ENCODE measurements at regions not wholly inside any gene's neighbourhood (a gene's known extent, or its start where the extent isn't known, plus 50 kb on each side); places are given as distances from the start of the nearest gene placed in this dataset.

GRCh38 chr15:89406940-89407607, 72.5 kb upstream of the POLG start:
- Mint-ChIP-seq H3K36me3 (no peaks in the 10 kb centered on the region), H3K4me1 (ENCODE audit: low read depth) (peaks cover 41% of the 10 kb centered on the region), H3K27me3 (peaks cover 87% of the 10 kb centered on the region), H3K9me3 (no peaks in the 10 kb centered on the region), H3K27ac (no peak overlapping the region), H3K4me3 (peak overlapping the region; percentile 8)
- ChIA-PET CTCF (interaction anchor here (0.9 to 1.4 kb wide), 4 partner anchors 8 to 32 kb away, joined by 4 to 8 read pairs (median 6); no protein-coding TSS in a partner anchor), POLR2A (interaction anchor here (0.7 kb wide), 1 partner anchor 37 kb away, joined by 3 read pairs; no protein-coding TSS in a partner anchor)
- intact Hi-C loops (cut with micrococcal nuclease): loop anchor here (2.0 kb wide), 1 partner anchor 30 kb away; no protein-coding TSS in a partner anchor
- no peak for DNase-seq

- Mint-ChIP-seq H3K27me3 (peaks cover 86% of the 10 kb centered on the region), H3K4me3 (peak overlapping the region; percentile 8), H3K27ac (no peak overlapping the region), H3K36me3 (no peaks in the 10 kb centered on the region), H3K4me1 (ENCODE audit: low read depth) (peaks cover 42% of the 10 kb centered on the region), H3K9me3 (no peaks in the 10 kb centered on the region)
- no peak for DNase-seq
- CTCF ChIA-PET: interaction anchor here (1.4 kb wide), 2 partner anchors 8 to 9 kb away, joined by 8 read pairs; no protein-coding TSS in a partner anchor
- POLR2A ChIA-PET: no interaction called here
- intact Hi-C loops (cut with micrococcal nuclease): loop anchor here (2.0 kb wide), 1 partner anchor 30 kb away; no protein-coding TSS in a partner anchor
Measured at GRCh38 chr15:89406218-89406939, 71.8 kb upstream of the POLG start.

GRCh38 chr15:89405494-89405893, 70.9 kb upstream of the POLG start:
- peaks cover 88% of the 10 kb centered on the region for H3K27me3 Mint-ChIP-seq
- H3K9me3 Mint-ChIP-seq: no peaks in the 10 kb centered on the region
- H3K36me3 Mint-ChIP-seq: no peaks in the 10 kb centered on the region
- H3K4me1 Mint-ChIP-seq (ENCODE audit: low read depth): peaks cover 37% of the 10 kb centered on the region
- H3K27ac Mint-ChIP-seq: no peak overlapping the region
- DNase-seq: no peak
- ChIA-PET CTCF (interaction anchor here (2.5 to 2.6 kb wide), 2 partner anchors 11 to 46 kb away, joined by 13 to 26 read pairs; no protein-coding TSS in a partner anchor), POLR2A (no interaction called here)
- intact Hi-C loops (cut with micrococcal nuclease): no loop called here
- H3K4me3 Mint-ChIP-seq: no peak overlapping the region

GRCh38 chr15:89404023-89404422, 69.4 kb upstream of the POLG start:
- Mint-ChIP-seq H3K4me3 (no peak overlapping the region), H3K27me3 (peaks cover 79% of the 10 kb centered on the region), H3K27ac (no peak overlapping the region), H3K4me1 (ENCODE audit: low read depth) (peaks cover 28% of the 10 kb centered on the region), H3K36me3 (no peaks in the 10 kb centered on the region), H3K9me3 (no peaks in the 10 kb centered on the region)
- no peak for DNase-seq
- intact Hi-C loops (cut with micrococcal nuclease): no loop called here
- ChIA-PET POLR2A (no interaction called here), CTCF (interaction anchor here (1.0 to 2.6 kb wide), 4 partner anchors 13 to 47 kb away, joined by 3 to 26 read pairs (median 8); no protein-coding TSS in a partner anchor)

DNA sequence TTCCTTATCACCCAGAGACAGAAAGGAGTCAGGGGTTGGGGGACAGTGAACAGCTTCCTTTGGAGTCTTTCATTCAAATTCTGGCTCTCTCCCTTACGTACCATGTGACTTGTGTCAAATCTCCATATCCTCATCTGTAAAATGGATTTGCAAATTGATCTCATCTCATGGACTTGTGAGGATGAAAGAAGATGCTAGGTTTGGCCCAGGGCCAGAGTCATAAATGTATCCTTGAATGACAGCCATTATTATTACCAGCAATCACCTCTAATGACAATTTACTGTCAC, 67.8 kb upstream of the POLG start:
- H3K36me3 Mint-ChIP-seq: no peaks in the 10 kb centered on the region
- peaks cover 15% of the 10 kb centered on the region for H3K4me1 Mint-ChIP-seq (ENCODE audit: low read depth)
- no peak for DNase-seq
- H3K4me3 Mint-ChIP-seq: no peak overlapping the region
- H3K27ac Mint-ChIP-seq: no peak overlapping the region
- H3K9me3 Mint-ChIP-seq: no peaks in the 10 kb centered on the region
- peaks cover 76% of the 10 kb centered on the region for H3K27me3 Mint-ChIP-seq
- ChIA-PET POLR2A (no interaction called here), CTCF (interaction anchor here (7.4 kb wide), 1 partner anchor 44 kb away, joined by 71 read pairs; no protein-coding TSS in a partner anchor)
- intact Hi-C loops (cut with micrococcal nuclease): no loop called here

- ChIA-PET CTCF (interaction anchor here (1.0 to 7.4 kb wide), 6 partner anchors 14 to 47 kb away, joined by 3 to 71 read pairs (median 4); no protein-coding TSS in a partner anchor), POLR2A (no interaction called here)
- Mint-ChIP-seq H3K27ac (no peak overlapping the region), H3K36me3 (no peaks in the 10 kb centered on the region), H3K4me1 (ENCODE audit: low read depth) (peaks cover 15% of the 10 kb centered on the region), H3K9me3 (no peaks in the 10 kb centered on the region), H3K27me3 (peaks cover 73% of the 10 kb centered on the region), H3K4me3 (no peak overlapping the region)
- DNase-seq: no peak
- intact Hi-C loops (cut with micrococcal nuclease): loop anchor here (2.0 kb wide), 1 partner anchor 43 kb away; no protein-coding TSS in a partner anchor
Measured at GRCh38 chr15:89401631-89402517, 67.2 kb upstream of the POLG start.

DNA sequence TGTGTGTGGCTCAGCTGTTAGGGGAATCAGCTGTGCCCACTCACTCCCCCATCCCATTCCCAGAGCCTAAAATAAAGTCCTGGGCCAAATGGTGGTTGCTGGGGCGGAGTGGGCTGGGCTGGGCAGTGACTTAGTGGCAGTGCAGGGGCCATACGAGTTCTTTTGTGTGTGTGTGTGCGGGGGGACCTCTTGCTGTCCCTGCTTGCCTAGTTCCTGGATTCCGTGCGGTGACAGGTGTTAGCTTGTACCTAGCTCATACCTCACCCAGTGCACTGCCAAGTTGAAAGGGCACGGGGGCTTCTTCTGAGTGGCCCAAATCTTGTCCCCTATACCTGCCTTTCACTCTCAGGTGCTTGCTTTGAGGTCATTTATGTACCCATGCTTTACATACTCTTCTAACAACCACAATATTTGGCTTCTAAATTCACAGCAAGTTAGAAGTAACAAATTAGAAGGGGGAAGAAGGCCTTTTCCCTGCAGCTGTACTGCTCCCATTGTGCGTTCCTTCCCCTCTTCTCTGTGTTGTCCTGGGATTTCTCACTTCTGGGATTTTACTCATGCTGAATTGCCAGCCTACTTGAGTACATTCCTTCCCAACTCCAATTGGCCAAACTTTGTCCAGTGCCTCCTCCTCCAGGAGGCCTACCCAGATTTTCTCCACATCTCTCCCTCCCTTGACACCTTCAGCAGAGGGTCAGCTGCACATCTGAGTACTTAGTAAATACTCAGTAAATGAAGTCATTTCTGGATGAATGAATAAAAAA, 66.3 kb upstream of the POLG start:
- Mint-ChIP-seq H3K4me1 (ENCODE audit: low read depth) (peaks cover 9% of the 10 kb centered on the region), H3K9me3 (no peaks in the 10 kb centered on the region), H3K27ac (no peak overlapping the region), H3K4me3 (peak overlapping the region; percentile 34), H3K27me3 (peaks cover 69% of the 10 kb centered on the region), H3K36me3 (no peaks in the 10 kb centered on the region)
- DNase-seq: no peak
- intact Hi-C loops (cut with micrococcal nuclease): loop anchor here (2.0 kb wide), 1 partner anchor 42 kb away; no protein-coding TSS in a partner anchor
- POLR2A ChIA-PET: no interaction called here
- CTCF ChIA-PET: interaction anchor here (1.0 to 7.4 kb wide), 6 partner anchors 15 to 46 kb away, joined by 3 to 71 read pairs (median 4); no protein-coding TSS in a partner anchor

- no peaks in the 10 kb centered on the region for H3K9me3 Mint-ChIP-seq
- H3K27me3 Mint-ChIP-seq: peaks cover 63% of the 10 kb centered on the region
- intact Hi-C loops (cut with micrococcal nuclease): loop anchor here (2.0 kb wide), 1 partner anchor 41 kb away; no protein-coding TSS in a partner anchor
- ChIA-PET CTCF (interaction anchor here (0.6 to 7.4 kb wide), 6 partner anchors 10 to 45 kb away, joined by 3 to 71 read pairs (median 4); no protein-coding TSS in a partner anchor), POLR2A (no interaction called here)
- DNase-seq: no peak
- H3K4me1 Mint-ChIP-seq (ENCODE audit: low read depth): peaks cover 7% of the 10 kb centered on the region
- peak overlapping the region; percentile 34 for H3K4me3 Mint-ChIP-seq
- H3K27ac Mint-ChIP-seq: no peak overlapping the region
- H3K36me3 Mint-ChIP-seq: no peaks in the 10 kb centered on the region
Measured at GRCh38 chr15:89400116-89400781, 65.6 kb upstream of the POLG start.

DNA sequence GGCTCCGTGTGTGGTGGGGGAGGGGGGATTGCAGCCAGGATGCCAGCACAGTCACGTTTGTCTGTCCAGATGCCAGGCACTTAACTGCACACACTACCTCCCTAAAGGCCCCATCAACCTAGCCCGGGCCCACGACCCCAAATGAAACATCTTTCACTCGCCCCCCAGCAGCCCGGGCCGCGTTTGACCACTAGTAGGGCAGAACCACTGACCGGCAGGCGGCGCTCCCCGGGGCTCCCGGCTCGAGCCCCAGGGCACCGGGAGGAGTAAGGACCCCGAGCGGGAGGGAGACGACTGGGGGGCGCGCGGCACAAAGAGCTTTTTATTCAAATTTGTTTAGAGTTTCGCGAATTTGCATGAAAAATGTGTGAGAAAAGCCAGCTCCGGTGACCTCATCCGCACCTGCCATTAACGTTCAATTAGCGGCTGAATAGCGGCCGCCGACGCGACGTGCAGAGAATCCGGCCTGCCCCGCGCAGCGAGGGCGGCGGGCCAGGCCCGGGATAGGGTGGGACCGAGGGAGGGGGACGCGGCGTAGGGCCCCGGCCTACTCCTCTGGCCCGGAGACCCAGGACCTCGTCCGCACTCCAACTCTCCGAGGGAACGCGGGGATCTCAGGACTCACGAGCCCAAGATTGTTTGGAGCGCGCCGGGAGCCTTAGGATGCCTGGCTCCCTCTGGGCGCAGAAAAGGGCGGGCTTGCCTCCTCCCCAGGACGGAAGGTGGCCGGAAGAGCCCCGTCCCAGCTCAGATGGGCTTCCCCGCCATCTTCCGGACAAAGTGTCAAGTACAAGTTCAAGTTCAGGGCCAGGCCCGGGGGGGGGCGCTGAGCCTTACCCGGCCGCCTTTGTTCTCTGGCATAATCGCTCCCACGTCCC, 64.9 kb upstream of the POLG start:
- POLR2A ChIA-PET: no interaction called here
- Mint-ChIP-seq H3K27me3 (peaks cover 56% of the 10 kb centered on the region), H3K4me3 (peak overlapping the region; percentile 73), H3K36me3 (no peaks in the 10 kb centered on the region), H3K4me1 (ENCODE audit: low read depth) (peaks cover 7% of the 10 kb centered on the region), H3K27ac (no peak overlapping the region), H3K9me3 (no peaks in the 10 kb centered on the region)
- intact Hi-C loops (cut with micrococcal nuclease): loop anchor here (2.0 kb wide), 1 partner anchor 41 kb away; no protein-coding TSS in a partner anchor
- CTCF ChIA-PET: interaction anchor here (0.6 to 7.4 kb wide), 5 partner anchors 8 to 41 kb away, joined by 4 to 71 read pairs (median 6); no protein-coding TSS in a partner anchor
- peak; percentile 55 for DNase-seq

GRCh38 chr15:89398896-89399237, 64.2 kb upstream of the POLG start:
- POLR2A ChIA-PET: no interaction called here

More at GRCh38 chr15:89398896-89399237, 64.2 kb upstream of the POLG start:
- Mint-ChIP-seq H3K4me1 (ENCODE audit: low read depth) (peaks cover 7% of the 10 kb centered on the region), H3K27me3 (peaks cover 51% of the 10 kb centered on the region), H3K36me3 (no peaks in the 10 kb centered on the region), H3K4me3 (no peak overlapping the region), H3K27ac (no peak overlapping the region), H3K9me3 (no peaks in the 10 kb centered on the region)
- CTCF ChIA-PET: interaction anchor here (1.8 to 7.4 kb wide), 3 partner anchors 8 to 40 kb away, joined by 6 to 71 read pairs (median 8); no protein-coding TSS in a partner anchor
- no peak for DNase-seq
- intact Hi-C loops (cut with micrococcal nuclease): no loop called here

Measured in activated CD4-positive, alpha-beta memory T cell treated with anti-CD3 and anti-CD28 coated beads for 36 hours (primary cell).